ENCODE measurements at regions not wholly inside any gene's neighbourhood (a gene's known extent, or its start where the extent isn't known, plus 50 kb on each side); places are given as distances from the start of the nearest gene placed in this dataset.

DNA sequence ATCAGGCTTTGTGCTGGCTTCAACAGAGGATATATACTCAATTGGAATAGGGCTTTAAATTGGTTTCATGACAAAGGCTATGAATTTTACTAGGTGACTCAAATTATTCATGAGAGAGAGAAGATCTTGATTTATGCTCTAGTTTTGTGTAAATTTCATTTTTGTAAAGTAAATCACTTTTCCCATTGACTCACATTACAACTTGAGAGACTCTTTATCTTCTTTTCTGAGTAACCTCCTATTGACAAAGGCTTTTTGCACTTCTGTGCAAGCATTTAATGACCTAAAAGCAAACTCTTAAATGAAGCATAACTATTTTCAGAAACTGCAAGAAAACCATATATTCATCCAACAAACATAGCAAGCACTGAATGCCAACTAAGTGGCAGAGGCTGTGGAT, 98.5 kb upstream of the RHOBTB1 start:
- DNase-seq, result no peak
- Mint-ChIP-seq H3K4me1 (no peaks in the 10 kb centered on the region), H3K27ac (no peak overlapping the region), H3K9me3 (peaks cover 9 to 21% (median 13%) of the 10 kb centered on the region in 7 donors), H3K4me3 (no peak overlapping the region), H3K27me3 (ENCODE audit: low read depth in 3 of 3) (peaks cover 0 to 2% (median 0%) of the 10 kb centered on the region in 3 donors), H3K36me3 (no peaks in the 10 kb centered on the region)
- Histone ChIP-seq H3K9me3 (replicated peaks in 1 of 2; ENCODE audit: control insufficient read depth in 1 of 2, insufficient read depth in 1 of 2, low read length in 2 of 2) (peaks cover 0 to 23% of the 10 kb centered on the region in 2 donors), H3K27me3 (ENCODE audit: control insufficient read depth in 2 of 2, insufficient read depth in 2 of 2, low read length in 2 of 2) (no peaks in the 10 kb centered on the region), H3K79me2 (ENCODE audit: insufficient read depth, low read length) (no peaks in the 10 kb centered on the region), H3K4me2 (replicated peaks; ENCODE audit: extremely low read depth, low read length, poor library complexity, severe bottlenecking) (no peak overlapping the region), H3K27ac (ENCODE audit: low read depth in 1 of 2, low read length in 2 of 2) (no peak overlapping the region), H3K4me3 (replicated peaks in 1 of 3; ENCODE audit: low read depth in 2 of 3, low read length in 3 of 3) (no peak overlapping the region), H3K9ac (ENCODE audit: insufficient read depth, low read length, poor library complexity, severe bottlenecking) (no peak overlapping the region), H3K36me3 (replicated peaks in 1 of 2; ENCODE audit: control insufficient read depth in 1 of 2, insufficient read depth in 2 of 2, low read length in 2 of 2) (no peaks in the 10 kb centered on the region), H2AFZ (ENCODE audit: insufficient read depth, low read depth, low read length, poor library complexity, severe bottlenecking) (no peak overlapping the region), H3K4me1 (ENCODE audit: control insufficient read depth in 1 of 2, insufficient read depth in 2 of 2, low read length in 2 of 2) (no peaks in the 10 kb centered on the region), H4K20me1 (ENCODE audit: insufficient read depth, low read length) (no peaks in the 10 kb centered on the region)
- TF ChIP-seq CTCF (IDR thresholded peaks at IDR 0.05), result no peak
- intact Hi-C loops (cut with micrococcal nuclease), result no loop called here

DNA sequence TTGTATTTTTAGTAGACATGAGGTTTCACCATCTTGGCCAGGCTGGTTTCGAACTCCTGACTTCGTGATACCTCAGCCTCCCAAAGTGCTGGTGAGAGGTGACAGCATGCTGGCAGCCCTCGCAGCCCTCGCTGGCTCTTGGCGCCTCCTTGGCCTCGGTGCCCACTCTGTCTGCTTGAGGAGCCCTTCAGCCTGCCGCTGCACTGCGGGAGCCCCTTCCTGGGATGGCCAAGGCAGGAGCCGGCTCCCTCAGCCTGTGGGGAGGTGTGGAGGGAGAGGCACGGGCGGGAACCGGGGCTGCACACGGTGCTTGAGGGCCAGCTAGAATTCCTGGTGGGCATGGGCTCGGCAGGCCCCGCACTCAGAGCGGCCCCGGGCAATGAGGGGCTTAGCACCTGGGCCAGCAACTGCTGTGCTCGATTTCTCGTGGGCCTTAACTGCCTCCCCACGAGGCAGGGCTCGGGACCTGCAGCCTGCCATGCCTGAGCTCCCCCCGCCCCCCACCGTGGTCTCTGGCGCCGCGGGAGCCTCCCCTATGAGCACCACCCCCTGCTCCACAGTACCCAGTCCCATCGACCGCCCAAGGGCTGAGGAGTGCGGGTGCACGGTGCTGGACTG, 96.5 kb upstream of the RHOBTB1 start:
- no peak for TF ChIP-seq CTCF (IDR thresholded peaks at IDR 0.05)
- Histone ChIP-seq H3K27me3 (ENCODE audit: control insufficient read depth in 2 of 2, insufficient read depth in 2 of 2, low read length in 2 of 2) (no peaks in the 10 kb centered on the region), H3K4me2 (replicated peaks; ENCODE audit: extremely low read depth, low read length, poor library complexity, severe bottlenecking) (no peak overlapping the region), H3K36me3 (replicated peaks in 1 of 2; ENCODE audit: control insufficient read depth in 1 of 2, insufficient read depth in 2 of 2, low read length in 2 of 2) (no peaks in the 10 kb centered on the region), H3K79me2 (ENCODE audit: insufficient read depth, low read length) (no peaks in the 10 kb centered on the region), H3K9ac (ENCODE audit: insufficient read depth, low read length, poor library complexity, severe bottlenecking) (no peak overlapping the region), H3K4me1 (ENCODE audit: control insufficient read depth in 1 of 2, insufficient read depth in 2 of 2, low read length in 2 of 2) (no peaks in the 10 kb centered on the region), H3K4me3 (replicated peaks in 1 of 3; ENCODE audit: low read depth in 2 of 3, low read length in 3 of 3) (no peak overlapping the region), H2AFZ (ENCODE audit: insufficient read depth, low read depth, low read length, poor library complexity, severe bottlenecking) (no peak overlapping the region), H3K9me3 (replicated peaks in 1 of 2; ENCODE audit: control insufficient read depth in 1 of 2, insufficient read depth in 1 of 2, low read length in 2 of 2) (peaks cover 0 to 23% of the 10 kb centered on the region in 2 donors), H3K27ac (ENCODE audit: low read depth in 1 of 2, low read length in 2 of 2) (no peak overlapping the region), H4K20me1 (ENCODE audit: insufficient read depth, low read length) (no peaks in the 10 kb centered on the region)
- Mint-ChIP-seq H3K9me3 (peaks cover 9 to 21% (median 13%) of the 10 kb centered on the region in 7 donors), H3K4me1 (no peaks in the 10 kb centered on the region), H3K27ac (no peak overlapping the region), H3K27me3 (ENCODE audit: low read depth in 3 of 3) (peaks cover 0 to 2% (median 2%) of the 10 kb centered on the region in 3 donors), H3K4me3 (no peak overlapping the region), H3K36me3 (no peaks in the 10 kb centered on the region)
- 96% methylated on average over 18 of the region's 30 CpGs for WGBS (ENCODE audit: insufficient coverage)
- intact Hi-C loops (cut with micrococcal nuclease), result no loop called here
- DNase-seq, result no peak

Data from CD14-positive monocyte (primary cell).